ENCODE measurements at regions not wholly inside any gene's neighbourhood (a gene's known extent, or its start where the extent isn't known, plus 50 kb on each side); places are given as distances from the start of the nearest gene placed in this dataset.

DNA sequence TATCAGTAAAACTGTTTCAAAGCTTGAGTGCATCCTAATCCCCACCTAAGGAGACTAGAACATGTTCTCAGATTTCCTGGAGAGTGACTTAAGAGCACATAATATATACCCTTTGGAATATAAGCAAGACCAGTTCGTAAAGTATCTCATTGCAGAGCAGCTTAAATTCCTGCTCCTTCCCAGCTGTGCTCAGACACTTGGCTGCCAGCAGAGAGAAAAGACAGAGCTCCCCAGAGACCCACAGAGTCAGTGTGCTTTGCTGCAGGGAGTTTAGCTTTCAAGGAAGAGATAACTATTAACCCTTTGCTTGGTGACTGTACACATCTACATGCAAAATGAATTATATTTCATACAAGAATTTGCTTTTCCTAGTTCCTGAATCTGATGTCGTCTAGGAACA is 338.1 kb upstream of the ARHGEF26 start:
- intact Hi-C loops (cut with micrococcal nuclease) = no loop called here
- Histone ChIP-seq H3K27me3 (ENCODE audit: control insufficient read depth in 2 of 2, insufficient read depth in 2 of 2, low read length in 2 of 2) (no peaks in the 10 kb centered on the region), H3K36me3 (ENCODE audit: control insufficient read depth in 2 of 2, extremely low read depth in 1 of 2, insufficient read depth in 2 of 2, low read length in 2 of 2) (no peaks in the 10 kb centered on the region), H3K27ac (ENCODE audit: insufficient read depth, low read depth, low read length) (no peak overlapping the region), H3K79me2 (ENCODE audit: control insufficient read depth, insufficient read depth, low read length) (no peaks in the 10 kb centered on the region), H3K9me1 (replicated peaks; ENCODE audit: control insufficient read depth, extremely low read depth, insufficient read depth, low read length) (no peaks in the 10 kb centered on the region), H3K9me3 (replicated peaks; ENCODE audit: control insufficient read depth, insufficient read depth, low read length) (no peaks in the 10 kb centered on the region), H2AFZ (ENCODE audit: low read depth, low read length) (no peak overlapping the region), H3K4me3 (replicated peaks in 1 of 3; ENCODE audit: insufficient read depth in 1 of 3, low read depth in 1 of 3, low read length in 3 of 3) (no peak overlapping the region), H3K4me1 (ENCODE audit: control insufficient read depth, extremely low read depth, insufficient read depth, low read length) (no peaks in the 10 kb centered on the region), H4K20me1 (replicated peaks; ENCODE audit: control insufficient read depth, extremely low read depth, insufficient read depth, low read length) (no peaks in the 10 kb centered on the region), H3K9ac (replicated peaks; ENCODE audit: extremely low read depth, insufficient read depth, low read length) (no peak overlapping the region), H3K4me2 (ENCODE audit: insufficient read depth, low read length) (no peak overlapping the region)
- POLR2A ChIA-PET = no interaction called here
- CTCF ChIA-PET = interaction anchor here (1.2 to 1.7 kb wide), 2 partner anchors 10 to 14 kb away, joined by 3 to 7 read pairs; no protein-coding TSS in a partner anchor
- no peak for DNase-seq (ENCODE audit: low read depth, low spot score)
- TF ChIP-seq EZH2 (IDR thresholded peaks at IDR 0.05; ENCODE audit: borderline replicate concordance, low read depth, low read length, severe bottlenecking) = no peak
- TF ChIP-seq, protein P1, sequence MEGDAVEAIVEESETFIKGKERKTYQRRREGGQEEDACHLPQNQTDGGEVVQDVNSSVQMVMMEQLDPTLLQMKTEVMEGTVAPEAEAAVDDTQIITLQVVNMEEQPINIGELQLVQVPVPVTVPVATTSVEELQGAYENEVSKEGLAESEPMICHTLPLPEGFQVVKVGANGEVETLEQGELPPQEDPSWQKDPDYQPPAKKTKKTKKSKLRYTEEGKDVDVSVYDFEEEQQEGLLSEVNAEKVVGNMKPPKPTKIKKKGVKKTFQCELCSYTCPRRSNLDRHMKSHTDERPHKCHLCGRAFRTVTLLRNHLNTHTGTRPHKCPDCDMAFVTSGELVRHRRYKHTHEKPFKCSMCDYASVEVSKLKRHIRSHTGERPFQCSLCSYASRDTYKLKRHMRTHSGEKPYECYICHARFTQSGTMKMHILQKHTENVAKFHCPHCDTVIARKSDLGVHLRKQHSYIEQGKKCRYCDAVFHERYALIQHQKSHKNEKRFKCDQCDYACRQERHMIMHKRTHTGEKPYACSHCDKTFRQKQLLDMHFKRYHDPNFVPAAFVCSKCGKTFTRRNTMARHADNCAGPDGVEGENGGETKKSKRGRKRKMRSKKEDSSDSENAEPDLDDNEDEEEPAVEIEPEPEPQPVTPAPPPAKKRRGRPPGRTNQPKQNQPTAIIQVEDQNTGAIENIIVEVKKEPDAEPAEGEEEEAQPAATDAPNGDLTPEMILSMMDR (IDR thresholded peaks at IDR 0.05; ENCODE audit: extremely low read depth in 1 of 2, insufficient read depth in 1 of 2, low read depth in 1 of 2, low read length in 2 of 2) = no peak
- TF ChIP-seq FOS (IDR thresholded peaks at IDR 0.05; ENCODE audit: borderline replicate concordance, insufficient read depth, low read length) = no peak
- TF ChIP-seq JUN (IDR thresholded peaks at IDR 0.05; ENCODE audit: borderline replicate concordance, insufficient read depth, insufficient read length, low read depth) = no peak
- TF ChIP-seq, protein P2, sequence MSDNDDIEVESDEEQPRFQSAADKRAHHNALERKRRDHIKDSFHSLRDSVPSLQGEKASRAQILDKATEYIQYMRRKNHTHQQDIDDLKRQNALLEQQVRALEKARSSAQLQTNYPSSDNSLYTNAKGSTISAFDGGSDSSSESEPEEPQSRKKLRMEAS (IDR thresholded peaks at IDR 0.05; ENCODE audit: insufficient read depth, insufficient read length) = no peak
- no peak for TF ChIP-seq MYC (IDR thresholded peaks at IDR 0.05; ENCODE audit: low read depth, low read length)
- TF ChIP-seq POLR2AphosphoS5 (IDR thresholded peaks at IDR 0.05; ENCODE audit: insufficient read depth, low read depth, low read length) = no peak
- no peak for TF ChIP-seq GATA2 (IDR thresholded peaks at IDR 0.05; ENCODE audit: insufficient read depth, insufficient read length, low read depth, low read length)
- TF ChIP-seq POLR2A (IDR thresholded peaks at IDR 0.05; ENCODE audit: low read depth, low read length) = no peak
- dilution Hi-C loops (cut with MboI; ENCODE audit: extremely low pct_ligation_motif_present, low sequenced_read_pairs) = no loop called here
- no TSS peak for BruUV-seq (replicated peaks)
- no peak for FAIRE-seq
